Panc1 (cell line): ENCODE measurements at regions not wholly inside any gene's neighbourhood (a gene's known extent, or its start where the extent isn't known, plus 50 kb on each side); places are given as distances from the start of the nearest gene placed in this dataset.

Experiments used
- CTCF ChIP-seq: fragments of 450-650 bp; IDR thresholded peaks from 2 replicates; pipeline ENCODE4 v1.5.1; 2017; ENCODE audit warnings: mild to moderate bottlenecking
- POLR2AphosphoS5 ChIP-seq: IDR thresholded peaks from 2 replicates; pipeline ENCODE4 v1.6.1; 2012; ENCODE audit warnings: mild to moderate bottlenecking, low read depth, low read length, moderate library complexity
- REST ChIP-seq, 2 experiments: IDR thresholded peaks; 2 replicates each; pipeline ENCODE4 v1.6.1; 2011 to 2012; ENCODE audit warnings: low read depth in 2 of 2, control low read depth in 1 of 2, low read length in 1 of 2, mild to moderate bottlenecking in 1 of 2, moderate library complexity in 1 of 2; ENCODE audit not compliant: insufficient read depth in 1 of 2

- no peak for TF ChIP-seq CTCF
- TF ChIP-seq POLR2AphosphoS5 = no peak
- no peak for TF ChIP-seq REST (IDR thresholded peaks at IDR 0.05; ENCODE audit: insufficient read depth in 1 of 2, low read depth in 2 of 2, low read length in 1 of 2)
Measured at GRCh38 chr5:169415371-169415770, 114.4 kb upstream of the SLIT3 start.
